GM21360 (cell line): ENCODE measurements at regions not wholly inside any gene's neighbourhood (a gene's known extent, or its start where the extent isn't known, plus 50 kb on each side); places are given as distances from the start of the nearest gene placed in this dataset.

Experiments
- ATAC-seq: cut with Tn5 transposase; IDR thresholded peaks from one replicate; pipeline ENCODE4 v1.9.1; 2021; ENCODE audit warnings: mild to moderate bottlenecking, moderate library complexity; ENCODE audit not compliant: unreplicated experiment

DNA sequence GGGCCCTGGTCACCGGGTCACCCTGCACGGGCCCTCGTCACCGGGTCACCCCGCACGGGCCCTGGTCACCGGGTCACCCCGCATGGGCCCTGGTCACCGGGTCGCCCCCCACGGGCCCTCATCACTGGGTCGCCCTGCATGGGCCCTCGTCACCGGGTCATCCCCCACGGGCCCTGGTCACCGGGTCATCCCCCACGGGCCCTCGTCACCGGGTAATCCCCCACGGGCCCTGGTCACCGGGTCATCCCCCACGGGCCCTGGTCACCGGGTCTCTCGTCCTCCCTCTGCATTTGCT lies 77.6 kb downstream of the RIPK4 start:
- ATAC-seq = no peak

DNA sequence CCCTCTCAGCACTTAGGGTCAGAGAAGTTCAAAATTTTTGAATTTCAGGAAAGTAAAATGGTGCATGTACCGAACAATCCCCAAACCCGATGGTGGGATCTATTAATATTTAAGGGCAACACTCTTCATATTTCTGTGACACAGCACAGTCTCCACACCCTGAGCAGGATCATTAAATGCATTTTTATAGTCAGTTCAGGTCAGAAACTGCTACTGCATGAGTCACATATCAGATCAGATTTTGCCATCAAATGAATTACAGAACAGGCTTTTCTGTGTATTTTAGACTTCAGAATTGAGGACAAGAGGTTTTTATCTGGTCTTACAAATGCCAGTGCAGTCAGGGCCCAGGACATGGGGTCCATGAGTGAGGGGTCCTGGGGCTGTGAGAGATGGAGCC lies 79.2 kb downstream of the RIPK4 start:
- ATAC-seq = no peak

DNA sequence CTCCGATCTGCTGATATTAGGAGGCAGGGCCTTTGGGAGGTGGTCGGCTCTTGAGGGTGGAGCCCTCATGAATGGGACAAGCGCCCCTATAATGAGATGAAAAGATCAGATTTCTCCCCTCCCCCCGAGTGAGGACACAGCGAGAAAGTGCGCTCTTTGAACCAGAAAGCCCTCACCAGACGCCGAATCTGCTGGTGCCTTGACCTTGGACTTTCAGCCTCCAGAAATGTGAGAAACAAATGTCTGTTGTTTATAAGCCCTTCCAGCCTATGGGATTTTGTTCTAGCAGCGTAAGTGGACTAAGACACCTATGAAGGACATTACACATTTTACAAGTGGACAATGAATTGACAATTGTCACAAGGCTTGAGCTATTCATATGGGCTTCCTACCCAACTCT lies 80.2 kb downstream of the RIPK4 start:
- no peak for ATAC-seq

DNA sequence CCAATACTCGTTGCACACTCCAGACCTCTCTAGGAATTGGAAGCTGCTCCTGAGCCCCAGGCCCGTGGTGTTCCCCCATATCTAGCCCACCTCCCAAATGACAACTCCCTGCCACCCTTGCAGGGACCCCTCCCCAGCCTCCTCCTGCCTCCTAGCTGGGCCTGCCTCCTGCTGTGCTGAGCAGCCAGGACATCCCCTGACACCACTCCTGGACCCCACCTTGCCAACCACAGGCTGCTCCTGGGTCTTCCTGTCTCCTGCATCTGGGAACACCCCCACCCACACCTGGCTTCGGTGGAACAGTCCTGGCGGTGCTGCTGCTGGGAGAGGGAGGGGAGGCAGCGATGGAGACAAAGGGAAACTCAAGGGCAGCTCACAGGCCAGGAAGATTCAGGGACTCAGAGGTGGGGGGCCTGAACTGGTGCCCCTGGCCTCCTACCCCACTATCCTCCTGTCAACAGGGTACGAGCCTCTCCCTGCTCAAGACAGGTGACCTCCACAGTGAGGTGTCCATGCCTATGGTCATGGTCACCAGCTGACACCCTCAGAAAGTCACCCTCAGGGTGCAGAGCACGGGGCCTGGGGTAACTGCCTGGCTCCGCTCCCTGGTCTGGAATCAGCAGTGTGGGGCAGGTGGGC lies 81.2 kb downstream of the RIPK4 start:
- no peak for ATAC-seq

DNA sequence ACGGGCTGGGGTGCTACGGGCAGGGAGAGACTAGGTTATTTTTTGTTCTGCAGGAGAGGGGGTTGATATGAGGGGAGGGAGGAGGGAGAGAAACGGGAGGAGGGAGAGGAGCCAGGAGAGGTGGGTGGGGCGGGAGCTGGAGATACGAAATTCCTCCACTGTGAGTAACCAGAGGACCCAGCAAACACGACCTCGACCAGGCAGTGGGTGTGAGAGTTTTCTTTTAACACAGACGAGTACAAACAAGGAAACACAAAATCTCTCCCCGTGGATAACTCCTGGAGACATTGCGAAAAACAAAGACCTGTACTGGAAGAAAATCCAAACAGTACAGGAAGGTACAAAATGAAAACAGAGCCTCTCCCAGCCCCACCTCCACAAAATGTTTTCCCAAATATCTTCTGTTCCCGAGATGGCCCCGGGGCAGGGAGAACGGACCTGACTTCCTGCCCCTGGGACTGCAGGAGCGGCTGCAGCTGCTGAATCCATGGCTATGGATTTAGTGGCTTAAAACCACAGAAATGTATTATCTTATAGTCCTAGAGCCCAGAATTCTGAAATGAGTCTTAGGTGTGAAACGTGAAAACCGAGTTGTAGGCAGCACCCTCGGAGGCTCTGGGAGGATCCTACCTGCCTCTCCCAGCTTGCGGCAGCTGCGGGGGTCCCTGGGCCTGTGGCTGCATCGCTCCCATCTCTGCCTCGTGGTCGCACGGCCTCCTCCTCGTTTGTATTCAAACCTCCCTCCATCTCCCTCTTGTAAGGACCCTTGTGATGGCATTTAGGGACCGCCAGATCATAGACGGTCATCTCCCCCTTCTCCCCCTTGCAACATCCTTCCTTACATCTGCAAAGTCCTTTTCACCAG lies 82.2 kb downstream of the RIPK4 start:
- no peak for ATAC-seq

DNA sequence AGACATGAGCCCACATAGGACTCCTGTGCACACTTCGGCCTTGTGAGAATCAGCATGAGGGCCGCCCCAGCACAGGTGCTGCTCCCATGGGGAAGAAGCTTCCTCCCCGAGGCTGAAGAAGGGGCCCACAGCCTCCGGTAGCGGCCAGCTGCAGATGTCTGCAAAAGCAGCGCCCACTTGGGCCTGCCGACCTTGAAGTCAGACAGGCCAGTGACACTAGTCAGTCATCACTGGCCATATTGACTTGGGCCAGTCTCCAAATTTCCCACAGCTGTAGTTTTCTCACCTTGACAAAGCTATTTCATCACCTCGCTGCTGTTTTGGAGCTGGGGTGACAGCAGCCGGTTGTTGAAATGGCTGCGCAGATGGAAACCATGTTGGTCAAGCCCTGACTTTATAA lies 83.0 kb downstream of the RIPK4 start:
- ATAC-seq = no peak

DNA sequence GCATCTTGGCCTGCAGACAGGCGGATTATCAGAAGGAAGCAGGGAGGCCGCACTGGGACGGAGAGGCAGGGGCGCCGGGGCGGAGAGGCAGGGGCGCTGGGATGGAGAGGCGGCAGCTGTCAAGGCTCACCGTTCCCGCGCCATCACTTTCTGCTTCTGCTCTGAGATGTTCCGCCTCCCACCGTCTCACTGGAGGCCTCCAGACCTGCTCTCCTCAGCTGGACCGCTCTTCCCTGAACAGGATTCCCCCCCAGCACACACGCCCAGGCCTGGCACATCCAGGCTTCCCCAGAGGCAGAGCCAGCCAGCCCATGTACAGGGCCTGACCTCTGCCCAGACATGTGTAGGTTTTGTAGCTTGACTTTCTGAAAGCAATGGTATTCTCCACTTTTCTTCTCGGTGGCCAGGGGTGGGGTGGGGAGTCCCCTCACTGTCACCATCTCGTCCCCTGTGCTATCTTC lies 84.1 kb downstream of the RIPK4 start:
- no peak for ATAC-seq

DNA sequence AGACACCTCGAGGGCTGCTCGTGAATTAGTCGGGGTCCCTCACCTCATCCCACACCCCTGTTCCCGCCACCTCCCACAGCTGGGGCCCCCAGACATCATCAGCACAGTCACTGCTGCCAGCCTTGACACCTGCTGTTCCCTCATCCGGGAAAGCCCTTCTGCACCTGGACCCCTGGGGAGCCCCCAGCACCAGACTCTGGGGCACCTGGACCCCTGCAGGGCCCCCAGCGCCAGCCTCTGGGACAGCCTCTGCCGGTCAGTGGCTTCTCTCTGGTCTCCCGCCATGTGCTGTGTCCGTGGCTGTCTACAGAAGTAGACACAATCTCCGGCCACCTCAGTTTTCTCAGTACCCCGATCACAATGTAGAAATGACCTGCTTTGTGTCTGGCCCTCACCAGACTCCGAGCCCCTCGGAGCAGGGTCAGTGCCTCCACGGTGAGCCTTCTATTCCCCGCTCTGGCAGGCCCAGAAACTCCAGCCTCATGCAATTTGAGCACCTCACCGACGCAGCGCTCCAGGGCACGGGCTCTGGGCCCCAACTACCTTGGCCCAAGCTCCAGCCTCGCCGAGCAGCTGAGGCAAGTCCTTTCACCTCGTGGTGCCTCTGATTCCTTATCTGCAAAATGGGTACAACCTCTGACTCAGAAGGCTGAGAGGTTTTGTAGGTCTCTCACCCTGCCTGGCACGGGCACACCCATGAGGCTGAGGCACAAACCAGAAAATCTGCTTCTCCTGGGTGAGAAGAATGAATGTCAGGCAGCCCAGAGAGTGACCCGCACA lies 84.7 kb downstream of the RIPK4 start:
- ATAC-seq = no peak

DNA sequence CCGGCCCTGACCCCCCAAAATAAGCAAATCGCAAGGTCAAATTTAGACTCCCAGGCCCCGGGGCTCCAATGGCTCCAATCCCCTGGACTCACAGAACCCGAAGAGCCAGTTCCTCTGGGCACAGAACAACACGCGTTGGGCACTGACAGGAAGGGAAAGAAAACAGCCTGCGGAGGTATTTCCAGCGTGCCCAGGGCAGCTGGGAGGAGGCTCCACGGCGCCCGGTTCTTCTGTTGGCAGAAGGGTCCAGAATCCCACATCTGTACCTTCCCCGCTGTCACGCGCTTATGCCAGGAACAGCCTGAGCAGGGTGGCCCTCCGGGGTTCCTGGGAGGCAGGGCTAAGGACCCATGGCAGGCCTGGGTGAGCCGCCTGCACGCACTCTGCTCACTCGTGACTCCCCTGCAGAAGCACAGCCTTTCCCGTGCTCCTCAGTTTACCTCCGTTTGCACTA lies 85.5 kb downstream of the RIPK4 start:
- ATAC-seq = no peak

DNA sequence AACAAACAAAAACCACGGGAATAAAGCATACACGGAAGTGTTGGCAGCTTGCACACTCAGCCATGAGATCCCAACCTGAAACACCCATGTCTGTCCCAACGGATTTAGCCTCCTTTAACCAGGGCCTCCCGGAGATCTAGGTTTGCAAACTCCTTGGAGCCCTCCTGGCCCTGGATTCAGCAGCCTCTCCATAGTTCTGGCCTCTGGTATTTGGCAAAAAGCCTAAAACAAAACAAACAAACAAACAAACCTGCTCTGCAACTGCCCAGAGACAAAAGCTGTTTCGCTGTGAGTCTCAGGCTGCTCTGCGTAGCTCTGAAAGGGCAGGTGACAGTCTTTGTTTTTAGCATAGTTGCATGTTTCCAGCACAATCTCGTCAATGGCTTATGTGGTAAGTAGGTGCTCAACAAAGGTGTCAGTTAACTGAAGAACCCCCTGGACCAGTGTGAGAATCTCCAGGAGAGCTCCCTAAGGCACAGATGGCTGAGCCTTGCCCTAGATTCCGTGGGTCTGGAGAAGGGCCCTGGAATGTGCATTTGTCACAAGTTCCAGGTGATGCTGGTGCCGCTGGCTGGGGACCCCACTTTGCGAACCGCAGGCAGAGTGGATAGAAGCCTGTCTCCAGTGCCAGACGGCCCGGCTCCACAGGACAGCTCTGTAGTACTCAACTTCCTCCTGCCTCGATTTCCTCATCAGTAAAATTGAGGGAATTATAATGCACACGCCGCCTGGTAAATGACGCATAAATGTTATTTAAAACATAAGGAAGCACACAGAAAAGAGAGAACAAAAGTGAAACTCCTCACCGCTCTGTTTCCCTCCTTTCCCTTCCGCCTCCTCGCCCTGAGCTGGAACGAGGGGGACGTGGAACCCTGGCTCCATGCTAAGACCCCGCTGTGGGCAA lies 86.2 kb downstream of the RIPK4 start:
- no peak for ATAC-seq

DNA sequence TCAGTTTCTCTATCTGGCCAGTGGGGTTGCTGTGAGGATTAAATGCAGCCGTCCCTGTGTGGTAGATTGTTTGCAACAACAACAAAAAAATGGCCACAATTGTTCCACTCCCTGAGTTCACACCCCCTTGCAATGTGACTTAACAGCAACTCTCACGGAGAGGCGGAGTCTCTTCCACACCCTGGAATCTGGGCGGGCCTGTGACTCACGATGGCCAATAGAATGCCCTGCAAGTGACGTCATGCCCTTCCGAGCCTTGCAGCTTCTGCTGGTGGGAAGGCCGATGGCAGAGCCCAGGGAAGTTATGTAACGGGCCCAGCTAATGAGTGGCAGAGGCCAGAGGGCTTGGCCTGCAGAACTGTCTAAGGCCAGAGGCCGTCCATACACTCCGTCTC lies 87.9 kb downstream of the RIPK4 start:
- no peak for ATAC-seq

DNA sequence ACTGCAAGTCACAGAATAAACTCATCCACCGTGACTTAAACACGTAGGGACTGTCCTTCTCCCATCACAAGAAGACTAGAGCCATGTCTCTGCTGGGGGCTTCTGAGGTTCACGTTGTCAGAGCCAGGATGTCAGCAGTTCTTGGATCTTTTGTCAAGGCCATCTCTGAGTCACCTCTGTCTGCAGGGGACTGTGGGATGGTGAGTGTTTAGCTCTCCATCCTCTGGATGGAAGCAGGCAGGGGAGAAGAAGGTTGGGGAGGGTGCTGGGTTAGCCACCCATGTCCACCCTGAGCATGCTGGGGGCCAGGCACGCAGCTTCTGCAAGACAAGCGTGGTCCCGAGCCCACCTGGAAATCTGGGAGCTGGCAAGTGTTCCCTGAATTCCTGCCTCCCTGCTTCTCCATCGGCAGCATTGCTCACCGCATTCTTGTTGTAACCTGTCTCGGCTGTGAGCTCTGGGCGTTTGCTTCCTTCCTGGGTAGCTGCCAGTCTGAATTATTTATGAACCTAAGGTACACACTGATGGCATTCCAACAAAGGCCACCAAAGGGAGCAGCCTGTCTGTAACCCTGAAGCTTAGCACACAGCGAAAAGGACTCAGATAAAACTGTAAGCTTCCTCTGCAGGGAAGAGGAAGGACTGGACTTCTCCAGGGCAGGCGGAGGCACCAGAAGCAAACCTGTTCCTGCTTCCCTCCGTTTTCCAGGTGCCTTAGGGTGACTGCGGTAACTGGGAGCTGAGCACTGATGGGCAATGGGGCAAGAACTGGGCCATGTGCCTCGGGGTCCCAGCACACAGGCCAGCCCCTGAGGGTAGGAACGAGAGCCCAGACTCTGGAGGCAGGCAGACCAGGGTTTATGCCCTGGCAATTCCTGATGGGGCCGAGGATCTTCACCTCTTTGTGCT lies 88.6 kb downstream of the RIPK4 start:
- ATAC-seq = no peak

DNA sequence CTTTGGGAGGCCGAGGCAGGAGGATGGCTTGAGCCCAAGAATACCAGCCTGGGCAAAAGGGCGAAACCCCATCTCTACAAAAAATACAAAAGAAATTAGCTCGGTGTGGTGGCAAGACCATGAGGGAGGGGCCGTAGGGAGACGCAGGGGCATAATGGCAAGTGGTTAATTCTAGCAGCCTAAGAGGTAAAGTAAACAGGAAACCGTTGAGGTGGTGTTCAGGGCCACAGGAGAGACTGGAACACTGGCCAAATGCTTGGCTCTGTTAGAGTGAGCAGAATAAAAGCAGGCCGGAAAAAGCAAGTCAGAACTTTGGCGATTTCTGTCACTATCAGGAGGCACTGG lies 89.2 kb downstream of the RIPK4 start:
- no peak for ATAC-seq

DNA sequence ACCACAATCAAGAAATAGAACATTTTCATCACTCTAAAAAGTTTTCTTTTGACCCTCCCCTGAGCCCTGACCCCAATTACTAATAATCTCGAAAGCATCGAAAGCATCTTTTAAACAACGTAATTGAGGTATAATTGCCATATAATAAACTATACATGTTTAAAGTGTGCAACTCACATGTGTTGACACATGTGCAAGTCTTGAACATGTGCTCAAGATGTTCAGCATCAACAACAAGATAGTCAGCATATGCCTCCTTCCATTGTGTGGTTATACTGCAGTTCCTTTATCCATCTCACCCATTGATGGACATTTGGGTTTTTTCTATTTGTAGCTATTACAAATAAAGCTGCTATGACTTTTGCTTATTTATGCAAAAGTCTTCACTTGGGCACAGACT lies 90.7 kb downstream of the RIPK4 start:
- ATAC-seq = no peak

DNA sequence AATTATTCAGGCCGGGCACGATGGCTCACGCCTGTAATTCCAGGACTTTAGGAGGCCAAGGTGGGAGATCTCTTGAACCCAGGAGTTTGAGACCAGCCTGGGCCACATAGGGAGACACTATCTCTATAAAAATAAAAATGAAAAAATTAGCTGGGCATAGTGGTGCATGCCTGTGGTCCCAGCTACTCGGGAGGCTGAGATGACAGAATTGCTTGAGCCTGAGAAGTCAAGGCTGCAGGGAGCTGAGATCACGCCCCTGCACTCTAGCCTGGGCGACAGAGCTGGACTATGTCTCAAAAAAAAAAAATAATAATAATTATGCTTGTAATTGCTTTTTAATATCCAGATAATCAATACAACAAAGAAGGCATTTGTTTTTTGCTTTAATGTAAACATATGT lies 91.3 kb downstream of the RIPK4 start:
- no peak for ATAC-seq

DNA sequence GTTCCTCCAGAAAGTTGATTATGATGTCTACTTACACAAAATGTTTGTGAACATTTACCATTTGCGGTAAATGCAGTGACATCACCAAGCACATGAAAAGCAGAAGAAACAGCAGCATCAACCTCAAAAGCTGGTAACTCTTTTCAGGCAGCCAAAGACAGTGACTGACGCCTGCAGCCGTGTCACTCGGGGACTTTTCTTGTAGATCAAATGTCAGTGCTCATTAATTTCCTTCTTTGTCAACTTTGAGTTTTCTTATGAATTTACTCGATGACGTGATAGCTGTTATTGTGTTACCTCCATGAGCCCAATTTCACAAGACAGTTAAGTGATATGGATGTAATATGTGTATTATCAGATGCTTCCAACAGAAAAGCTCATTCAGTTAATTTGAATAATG lies 92.5 kb downstream of the RIPK4 start:
- no peak for ATAC-seq

DNA sequence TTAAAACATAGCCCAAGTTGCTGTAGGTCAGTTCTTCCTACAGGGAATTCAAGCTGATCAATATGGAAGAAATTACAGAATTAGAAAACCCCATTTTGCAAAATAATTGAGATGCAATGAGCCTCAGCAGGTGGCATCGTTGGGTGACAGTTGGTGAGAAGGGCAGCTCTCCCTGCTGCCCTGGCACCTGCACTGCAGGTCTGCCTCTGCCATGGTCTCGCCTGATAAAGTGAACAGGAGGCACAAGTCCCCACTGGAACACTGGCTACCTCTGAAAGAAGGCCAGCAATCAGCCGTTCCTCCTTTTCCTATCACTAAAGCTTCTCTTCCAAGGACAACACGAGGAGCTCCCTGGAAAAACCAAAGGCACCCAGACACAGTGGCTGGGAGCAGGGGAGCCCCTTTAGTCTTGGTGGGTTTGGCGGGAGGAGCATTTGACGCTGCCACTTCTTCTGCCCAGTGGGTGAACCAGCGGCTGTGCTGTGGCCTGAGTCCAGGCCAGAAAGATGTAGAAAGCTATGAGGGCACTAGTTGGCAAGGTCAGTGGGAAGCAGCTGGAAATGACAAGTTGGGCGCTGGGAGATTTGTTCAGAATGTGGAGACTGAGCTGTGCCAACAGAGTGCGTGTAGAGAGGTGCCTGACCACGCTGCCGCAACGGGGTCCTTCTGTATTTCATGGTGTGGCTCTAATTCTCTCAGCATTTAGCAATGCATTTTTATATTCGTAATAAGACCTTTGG lies 93.1 kb downstream of the RIPK4 start:
- ATAC-seq = no peak

DNA sequence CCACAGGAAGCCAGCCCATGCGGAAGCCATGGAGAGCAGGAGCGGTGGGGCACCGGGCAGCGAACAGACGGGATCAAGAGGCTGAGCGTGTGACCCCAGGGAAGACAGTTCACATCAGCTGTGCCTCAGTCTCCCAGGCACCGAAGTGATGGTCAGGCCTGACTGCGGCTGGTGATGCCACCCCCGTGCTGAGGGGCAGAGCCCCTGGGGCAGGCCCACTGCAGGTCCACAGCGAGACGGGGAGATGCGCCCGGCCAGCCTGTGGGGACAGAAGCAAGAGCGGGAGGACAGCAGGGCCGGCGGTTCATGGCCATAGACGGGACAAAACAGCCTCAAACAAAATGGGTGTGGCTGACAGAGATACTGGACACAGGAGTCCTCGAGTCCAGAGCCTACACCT lies 93.8 kb downstream of the RIPK4 start:
- ATAC-seq = no peak

DNA sequence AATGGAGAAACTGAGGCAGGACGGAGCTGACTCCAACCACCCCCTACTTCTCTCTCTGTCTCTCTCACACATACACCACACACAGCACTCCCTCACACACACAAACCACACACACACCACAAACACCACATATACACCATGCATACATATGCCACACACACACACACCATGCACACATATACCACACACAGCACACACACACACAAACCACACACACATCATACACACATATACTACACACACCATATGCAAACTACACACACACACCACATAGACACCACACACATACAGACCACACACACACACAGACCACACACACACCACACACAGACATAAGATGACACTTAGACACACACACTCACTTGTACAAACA lies 94.3 kb downstream of the RIPK4 start:
- no peak for ATAC-seq
